CD14-positive monocyte (primary cell): ENCODE measurements at regions not wholly inside any gene's neighbourhood (a gene's known extent, or its start where the extent isn't known, plus 50 kb on each side); places are given as distances from the start of the nearest gene placed in this dataset.

ENCODE experiments used
- DNase-seq, 3 donors: peaks; one replicate each; pipeline ENCODE4 v3.0.0-alpha.2; 2011 to 2022
- H2AFZ ChIP-seq: 2 replicates; pipeline ENCODE4 v1.6.0; 2012; ENCODE audit warnings: mild to moderate bottlenecking, low read depth, low read length, inconsistent platforms; ENCODE audit not compliant: insufficient read depth, poor library complexity, severe bottlenecking
- H3K27ac ChIP-seq, 2 donors: 1 replicate in 1 of 2; 2 replicates in 1 of 2; pipeline ENCODE4 v1.5.1; 2012 to 2013; ENCODE audit warnings: low read length in 2 of 2, control low read depth in 1 of 2, inconsistent platforms in 1 of 2, low read depth in 1 of 2, mild to moderate bottlenecking in 1 of 2
- H3K27me3 ChIP-seq, 2 donors: one replicate each; pipeline versions ENCODE4 v1.6.0 to v1.6.1; 2011 to 2013; ENCODE audit warnings: low read length in 2 of 2; ENCODE audit not compliant: control insufficient read depth in 2 of 2, insufficient read depth in 2 of 2
- H3K36me3 ChIP-seq, 2 donors: replicated peaks in 1 of 2; 1 replicate in 1 of 2; 2 replicates in 1 of 2; pipeline versions ENCODE4 v1.5.1 to v1.6.1; 2012 to 2013; ENCODE audit warnings: low read length in 2 of 2, control low read depth in 1 of 2, inconsistent platforms in 1 of 2, mild to moderate bottlenecking in 1 of 2; ENCODE audit not compliant: insufficient read depth in 2 of 2, control insufficient read depth in 1 of 2
- H3K4me1 ChIP-seq, 2 donors: 1 replicate in 1 of 2; 2 replicates in 1 of 2; pipeline versions ENCODE4 v1.5.1 to v1.6.1; 2012 to 2013; ENCODE audit warnings: low read length in 2 of 2, control low read depth in 1 of 2, inconsistent platforms in 1 of 2, mild to moderate bottlenecking in 1 of 2, moderate library complexity in 1 of 2; ENCODE audit not compliant: insufficient read depth in 2 of 2, control insufficient read depth in 1 of 2
- H3K4me2 ChIP-seq: replicated peaks from 2 replicates; pipeline ENCODE3; 2012; ENCODE audit warnings: low read length, moderate library complexity, mild to moderate bottlenecking; ENCODE audit not compliant: poor library complexity, severe bottlenecking; ENCODE audit errors: extremely low read depth
- H3K4me3 ChIP-seq, 3 experiments: fragments of 200-600 bp in 1 of 3; sonication (generic) in 1 of 3; replicated peaks in 1 of 3; 1 replicate in 2 of 3; 2 replicates in 1 of 3; pipeline ENCODE4 v1.5.1; 2011 to 2013; ENCODE audit warnings: low read length in 3 of 3, mild to moderate bottlenecking in 3 of 3, control low read depth in 2 of 3, low read depth in 2 of 3, inconsistent platforms in 1 of 3, moderate library complexity in 1 of 3
- H3K79me2 ChIP-seq: 2 replicates; pipeline ENCODE4 v1.6.0; 2012; ENCODE audit warnings: mild to moderate bottlenecking, control low read depth, inconsistent platforms, low read length, moderate library complexity; ENCODE audit not compliant: insufficient read depth
- H3K9ac ChIP-seq: 2 replicates; pipeline ENCODE4 v1.6.0; 2017; ENCODE audit warnings: low read length, mild to moderate bottlenecking; ENCODE audit not compliant: insufficient read depth, poor library complexity, severe bottlenecking
- H3K9me3 ChIP-seq, 2 donors: replicated peaks in 1 of 2; 1 replicate in 1 of 2; 2 replicates in 1 of 2; pipeline versions ENCODE4 v1.5.1 to v1.6.1; 2012 to 2013; ENCODE audit warnings: low read length in 2 of 2, control low read depth in 1 of 2; ENCODE audit not compliant: control insufficient read depth in 1 of 2, insufficient read depth in 1 of 2
- H4K20me1 ChIP-seq: 2 replicates; pipeline ENCODE4 v1.6.0; 2012; ENCODE audit warnings: mild to moderate bottlenecking, low read length, control low read depth, moderate library complexity; ENCODE audit not compliant: insufficient read depth
- H3K27ac Mint-ChIP-seq, 7 donors: one replicate each; pipeline ENCODE4 v1.8.0; 2020; ENCODE audit warnings: mild to moderate bottlenecking in 7 of 7, mixed read lengths in 7 of 7, moderate library complexity in 6 of 7, inconsistent platforms in 2 of 7
- H3K27me3 Mint-ChIP-seq, 3 donors: one replicate each; pipeline ENCODE4 v1.8.0; 2021 to 2022; ENCODE audit warnings: low read depth in 3 of 3, mild to moderate bottlenecking in 3 of 3, mixed read lengths in 3 of 3, moderate library complexity in 3 of 3, inconsistent platforms in 1 of 3
- H3K36me3 Mint-ChIP-seq, 2 donors: one replicate each; pipeline ENCODE4 v1.8.0; 2020; ENCODE audit warnings: mixed read lengths in 2 of 2, inconsistent platforms in 1 of 2, mild to moderate bottlenecking in 1 of 2
- H3K4me1 Mint-ChIP-seq: one replicate; pipeline ENCODE4 v1.8.0; 2020; ENCODE audit warnings: mild to moderate bottlenecking, mixed read lengths
- H3K4me3 Mint-ChIP-seq, 2 donors: one replicate each; pipeline ENCODE4 v1.8.0; 2020; ENCODE audit warnings: mild to moderate bottlenecking in 2 of 2, mixed read lengths in 2 of 2, moderate library complexity in 1 of 2
- H3K9me3 Mint-ChIP-seq, 7 donors: one replicate each; pipeline ENCODE4 v1.8.0; 2020 to 2022; ENCODE audit warnings: mixed read lengths in 7 of 7, mild to moderate bottlenecking in 6 of 7, moderate library complexity in 6 of 7, inconsistent platforms in 2 of 7
- CTCF ChIP-seq: fragments of 200-600 bp; IDR thresholded peaks from one replicate; pipeline ENCODE4 v1.8.0; 2022; ENCODE audit warnings: antibody characterized with exemption, mild to moderate bottlenecking
- WGBS: methylation state at CpG from one replicate; pipeline ENCODE4 v1.1.5; 2013; ENCODE audit warnings: missing lambda C conversion rate; ENCODE audit not compliant: insufficient coverage; 5-methylcytosine and 5-hydroxymethylcytosine counted together
- intact Hi-C, 2 donors: fragments of 100-400 bp; cut with micrococcal nuclease; formaldehyde crosslinking; loops; one replicate each; pipeline versions ENCODE4 v1.15.0 to v1.15.1; 2023

- intact Hi-C loops, result no loop called here
- no peaks in the 10 kb centered on the region for H4K20me1 ChIP-seq
- H3K4me1 Mint-ChIP-seq, result no peaks in the 10 kb centered on the region
Measured at GRCh38 chr13:86731987-86732386, 932.8 kb upstream of the SLITRK6 start.

GRCh38 chr13:86737334-86737932, 933.7 kb upstream of the SLITRK5 start:
- Histone ChIP-seq H4K20me1 (no peaks in the 10 kb centered on the region), H3K27me3 (no peaks in the 10 kb centered on the region), H2AFZ (no peak overlapping the region), H3K4me3 (no peak overlapping the region), H3K9ac (no peak overlapping the region), H3K79me2 (no peaks in the 10 kb centered on the region), H3K4me2 (no peak overlapping the region), H3K9me3 (peaks cover 0 to 4% of the 10 kb centered on the region in 2 donors), H3K36me3 (no peaks in the 10 kb centered on the region), H3K4me1 (no peaks in the 10 kb centered on the region), H3K27ac (no peak overlapping the region)
- Mint-ChIP-seq H3K4me1 (no peaks in the 10 kb centered on the region), H3K36me3 (no peaks in the 10 kb centered on the region), H3K27ac (no peak overlapping the region), H3K4me3 (no peak overlapping the region), H3K9me3 (peaks cover 2 to 11% (median 4%) of the 10 kb centered on the region in 7 donors), H3K27me3 (no peaks in the 10 kb centered on the region)
- no peak for TF ChIP-seq CTCF
- no peak for DNase-seq
- intact Hi-C loops, result no loop called here
- no CpG with 5 or more reads among the region's 1 CpG for WGBS

More at GRCh38 chr13:86731987-86732386, 932.8 kb upstream of the SLITRK6 start:
- Histone ChIP-seq H3K9me3 (peaks cover 20 to 21% of the 10 kb centered on the region in 2 donors), H3K4me1 (no peaks in the 10 kb centered on the region), H3K9ac (no peak overlapping the region), H3K27ac (no peak overlapping the region), H3K4me2 (no peak overlapping the region), H2AFZ (no peak overlapping the region), H3K36me3 (no peaks in the 10 kb centered on the region), H3K79me2 (no peaks in the 10 kb centered on the region), H3K4me3 (no peak overlapping the region), H3K27me3 (no peaks in the 10 kb centered on the region)
- no peak for TF ChIP-seq CTCF
- Mint-ChIP-seq H3K4me3 (no peak overlapping the region), H3K36me3 (no peaks in the 10 kb centered on the region), H3K27me3 (no peaks in the 10 kb centered on the region), H3K9me3 (peaks cover 3 to 21% (median 10%) of the 10 kb centered on the region in 7 donors), H3K27ac (no peak overlapping the region)
- no peak for DNase-seq
- 80% methylated on average over 1 of the region's 1 CpG for WGBS
